ENCODE measurements at regions not wholly inside any gene's neighbourhood (a gene's known extent, or its start where the extent isn't known, plus 50 kb on each side); places are given as distances from the start of the nearest gene placed in this dataset.

DNA sequence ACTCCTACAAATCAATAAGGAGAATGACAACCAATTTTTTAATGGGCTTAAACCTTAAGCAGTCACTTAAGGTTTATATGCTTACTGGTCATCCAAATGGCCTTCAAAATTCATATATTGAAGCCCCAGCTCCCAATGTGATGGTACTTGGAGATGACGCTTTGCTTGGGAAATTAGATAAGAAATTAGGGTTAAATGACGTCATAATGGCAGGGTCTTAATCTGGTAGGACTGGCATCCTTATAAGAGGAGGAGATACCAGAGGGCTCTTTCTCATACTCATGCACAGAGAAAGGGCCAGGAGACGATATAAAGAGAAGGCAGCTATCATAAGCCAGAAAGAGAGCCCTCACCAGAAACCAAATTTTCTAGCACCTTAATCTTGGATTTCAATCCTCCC is 350.8 kb upstream of the NFE2L3 start:
- TF ChIP-seq, protein P1, sequence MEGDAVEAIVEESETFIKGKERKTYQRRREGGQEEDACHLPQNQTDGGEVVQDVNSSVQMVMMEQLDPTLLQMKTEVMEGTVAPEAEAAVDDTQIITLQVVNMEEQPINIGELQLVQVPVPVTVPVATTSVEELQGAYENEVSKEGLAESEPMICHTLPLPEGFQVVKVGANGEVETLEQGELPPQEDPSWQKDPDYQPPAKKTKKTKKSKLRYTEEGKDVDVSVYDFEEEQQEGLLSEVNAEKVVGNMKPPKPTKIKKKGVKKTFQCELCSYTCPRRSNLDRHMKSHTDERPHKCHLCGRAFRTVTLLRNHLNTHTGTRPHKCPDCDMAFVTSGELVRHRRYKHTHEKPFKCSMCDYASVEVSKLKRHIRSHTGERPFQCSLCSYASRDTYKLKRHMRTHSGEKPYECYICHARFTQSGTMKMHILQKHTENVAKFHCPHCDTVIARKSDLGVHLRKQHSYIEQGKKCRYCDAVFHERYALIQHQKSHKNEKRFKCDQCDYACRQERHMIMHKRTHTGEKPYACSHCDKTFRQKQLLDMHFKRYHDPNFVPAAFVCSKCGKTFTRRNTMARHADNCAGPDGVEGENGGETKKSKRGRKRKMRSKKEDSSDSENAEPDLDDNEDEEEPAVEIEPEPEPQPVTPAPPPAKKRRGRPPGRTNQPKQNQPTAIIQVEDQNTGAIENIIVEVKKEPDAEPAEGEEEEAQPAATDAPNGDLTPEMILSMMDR (conservative IDR thresholded peaks at IDR 0.05; ENCODE audit: control insufficient read depth, insufficient read depth, low read depth, low read length) = no peak
- no peak overlapping the region for H3K4me3 ChIP-seq (ENCODE audit: control insufficient read depth, low read depth, low read length)
- no peak for DNase-seq (ENCODE audit: low read depth)

DNA sequence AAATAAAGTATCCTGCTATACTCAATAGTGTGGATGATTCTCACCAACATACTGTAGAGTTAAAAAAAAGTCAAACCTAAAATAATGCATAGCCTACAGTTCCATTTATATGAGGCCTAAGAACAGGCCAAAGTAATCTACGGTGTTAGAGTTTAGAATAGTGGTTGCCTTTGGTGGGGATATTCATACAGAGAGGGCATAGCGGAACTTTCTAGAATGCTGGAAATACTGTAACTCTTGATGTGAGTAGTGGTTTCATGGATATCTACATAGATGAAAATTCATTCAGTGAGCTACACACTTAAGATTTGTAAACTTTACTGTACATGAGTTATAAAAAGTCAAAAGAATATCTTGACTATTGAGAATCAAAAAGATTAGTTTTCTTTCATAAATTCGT is 349.9 kb upstream of the NFE2L3 start:
- no peak for DNase-seq (ENCODE audit: low read depth)
- no peak overlapping the region for H3K4me3 ChIP-seq (ENCODE audit: control insufficient read depth, low read depth, low read length)
- TF ChIP-seq, protein P1 (conservative IDR thresholded peaks at IDR 0.05; ENCODE audit: control insufficient read depth, insufficient read depth, low read depth, low read length) = no peak

DNA sequence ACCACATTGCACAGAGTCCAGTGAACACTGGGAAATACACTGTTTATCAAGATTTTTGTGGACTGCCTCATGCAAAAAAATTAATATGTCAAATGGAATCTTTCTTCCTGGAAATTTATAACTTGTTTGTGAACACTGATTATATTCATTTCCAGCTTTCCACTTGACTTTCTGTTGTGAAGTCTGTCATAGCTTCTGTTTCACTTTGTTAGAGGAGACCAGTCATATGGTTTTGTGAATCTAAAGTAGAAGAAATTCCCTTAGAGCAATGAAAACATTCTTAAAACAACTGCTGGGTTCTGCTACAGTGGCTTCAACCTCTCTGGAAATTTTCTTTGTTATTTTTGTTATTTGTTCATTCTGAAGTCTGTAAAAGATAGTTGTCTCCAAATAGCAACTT is 349.5 kb upstream of the NFE2L3 start:
- TF ChIP-seq, protein P1 (conservative IDR thresholded peaks at IDR 0.05; ENCODE audit: control insufficient read depth, insufficient read depth, low read depth, low read length) = no peak
- DNase-seq (ENCODE audit: low read depth) = no peak
- no peak overlapping the region for H3K4me3 ChIP-seq (ENCODE audit: control insufficient read depth, low read depth, low read length)

- DNase-seq (ENCODE audit: low read depth) = no peak
- no peak overlapping the region for H3K4me3 ChIP-seq (ENCODE audit: control insufficient read depth, low read depth, low read length)
- TF ChIP-seq, protein P1 (conservative IDR thresholded peaks at IDR 0.05; ENCODE audit: control insufficient read depth, insufficient read depth, low read depth, low read length) = no peak
Observed at GRCh38 chr7:25803117-25803887, 348.7 kb upstream of the NFE2L3 start.

DNA sequence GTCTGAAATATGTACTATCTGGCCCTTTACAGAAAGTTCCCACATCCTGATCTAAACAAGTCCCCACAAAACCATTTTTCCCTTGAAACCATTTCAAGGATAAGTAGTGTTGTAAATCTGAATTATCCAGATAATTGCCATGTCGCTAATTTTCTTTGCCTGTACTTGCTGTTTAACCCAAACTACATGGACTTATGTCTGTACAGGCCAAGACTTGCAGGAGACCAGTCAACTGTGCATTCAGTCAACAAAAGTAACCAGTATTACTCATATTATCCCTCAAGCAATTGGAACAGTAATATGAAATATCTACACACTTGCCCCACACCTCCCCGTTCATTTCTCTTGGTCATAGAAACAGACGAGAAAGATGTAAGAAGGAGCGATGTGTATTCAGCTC is 347.8 kb upstream of the NFE2L3 start:
- no peak for DNase-seq (ENCODE audit: low read depth)
- no peak overlapping the region for H3K4me3 ChIP-seq (ENCODE audit: control insufficient read depth, low read depth, low read length)
- TF ChIP-seq, protein P1 (conservative IDR thresholded peaks at IDR 0.05; ENCODE audit: control insufficient read depth, insufficient read depth, low read depth, low read length) = no peak

DNA sequence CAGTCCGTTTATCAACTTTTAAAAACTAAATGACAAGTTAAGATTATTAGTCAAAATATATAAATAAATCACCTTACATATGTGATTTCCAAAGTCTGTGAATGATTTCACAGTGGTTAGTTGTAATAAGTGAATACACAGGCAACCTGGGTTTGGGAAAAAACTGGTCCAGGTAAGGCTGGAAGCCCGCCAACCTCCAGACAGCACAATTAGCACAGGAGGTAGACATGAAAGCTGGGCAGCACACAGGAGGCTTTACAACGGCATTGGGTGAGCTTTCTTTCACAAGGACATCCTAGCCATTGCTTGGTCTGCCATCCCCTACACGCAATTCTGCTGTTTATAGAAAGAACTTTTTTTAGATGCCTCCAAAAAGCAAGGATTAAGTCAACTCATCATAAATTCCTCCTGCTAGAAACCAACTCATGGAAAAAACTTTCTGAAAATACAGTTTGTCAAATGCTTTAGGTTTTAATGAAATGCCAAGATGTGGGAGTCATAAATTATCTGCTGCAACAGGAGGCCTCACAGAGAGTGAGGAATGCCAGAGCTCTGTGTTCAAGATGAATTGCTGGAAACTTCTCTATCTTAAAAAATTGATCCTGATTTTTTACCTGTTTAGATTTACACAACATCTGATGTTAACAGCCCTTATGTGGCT is 346.8 kb upstream of the NFE2L3 start:
- DNase-seq (ENCODE audit: low read depth) = peak; percentile 11
- TF ChIP-seq, protein P1 (conservative IDR thresholded peaks at IDR 0.05; ENCODE audit: control insufficient read depth, insufficient read depth, low read depth, low read length) = no peak
- H3K4me3 ChIP-seq (ENCODE audit: control insufficient read depth, low read depth, low read length) = no peak overlapping the region
